GM12891 (cell line): ENCODE measurements at regions not wholly inside any gene's neighbourhood (a gene's known extent, or its start where the extent isn't known, plus 50 kb on each side); places are given as distances from the start of the nearest gene placed in this dataset.

ENCODE experiments used
- DNase-seq: peaks from one replicate; pipeline ENCODE4 v3.0.0; 2011; ENCODE audit warnings: low spot score; ENCODE audit not compliant: insufficient read length
- FAIRE-seq: peaks from 2 replicates; lab custom pipeline; 2011; peaks lifted over from hg19 to GRCh38; lab: Jason Lieb, UNC
- PAX5 ChIP-seq: IDR thresholded peaks from 2 replicates; pipeline ENCODE4 v1.6.1; 2011; ENCODE audit warnings: low read length, moderate library complexity, mild to moderate bottlenecking; ENCODE audit not compliant: insufficient read depth, severe bottlenecking
- POLR2A ChIP-seq: IDR thresholded peaks from 2 replicates; pipeline ENCODE4 v1.6.1; 2011; ENCODE audit warnings: low read depth, low read length, control low read depth
- POLR2AphosphoS5 ChIP-seq: IDR thresholded peaks from 2 replicates; pipeline ENCODE4 v1.6.1; 2011; ENCODE audit warnings: low read depth, low read length, control low read depth
- POU2F2 ChIP-seq: IDR thresholded peaks from 2 replicates; pipeline ENCODE4 v1.6.1; 2011; ENCODE audit warnings: low read depth, mild to moderate bottlenecking, control low read depth, low read length, moderate library complexity
- SPI1 ChIP-seq: IDR thresholded peaks from 2 replicates; pipeline ENCODE4 v1.6.1; 2011; ENCODE audit warnings: low read depth, low read length, control low read depth
- TAF1 ChIP-seq: IDR thresholded peaks from 2 replicates; pipeline ENCODE4 v1.6.1; 2011; ENCODE audit warnings: low read depth, low read length, control low read depth

GRCh38 chr1:110746644-110747259, 72.0 kb upstream of the KCNA3 start:
- DNase-seq (no peak), FAIRE-seq (peak; percentile 60)
- TF ChIP-seq PAX5 (no peak), TAF1 (no peak), POLR2AphosphoS5 (no peak), POU2F2 (no peak), SPI1 (no peak), POLR2A (no peak)

GRCh38 chr1:110743397-110743796, 68.7 kb upstream of the KCNA3 start:
- no peak for FAIRE-seq
- no peak for TF ChIP-seq TAF1
- TF ChIP-seq PAX5: no peak
- peak; percentile 69; the same call in 1 of the 2 replicates for TF ChIP-seq SPI1
- no peak for TF ChIP-seq POLR2A
- DNase-seq: no peak

DNA sequence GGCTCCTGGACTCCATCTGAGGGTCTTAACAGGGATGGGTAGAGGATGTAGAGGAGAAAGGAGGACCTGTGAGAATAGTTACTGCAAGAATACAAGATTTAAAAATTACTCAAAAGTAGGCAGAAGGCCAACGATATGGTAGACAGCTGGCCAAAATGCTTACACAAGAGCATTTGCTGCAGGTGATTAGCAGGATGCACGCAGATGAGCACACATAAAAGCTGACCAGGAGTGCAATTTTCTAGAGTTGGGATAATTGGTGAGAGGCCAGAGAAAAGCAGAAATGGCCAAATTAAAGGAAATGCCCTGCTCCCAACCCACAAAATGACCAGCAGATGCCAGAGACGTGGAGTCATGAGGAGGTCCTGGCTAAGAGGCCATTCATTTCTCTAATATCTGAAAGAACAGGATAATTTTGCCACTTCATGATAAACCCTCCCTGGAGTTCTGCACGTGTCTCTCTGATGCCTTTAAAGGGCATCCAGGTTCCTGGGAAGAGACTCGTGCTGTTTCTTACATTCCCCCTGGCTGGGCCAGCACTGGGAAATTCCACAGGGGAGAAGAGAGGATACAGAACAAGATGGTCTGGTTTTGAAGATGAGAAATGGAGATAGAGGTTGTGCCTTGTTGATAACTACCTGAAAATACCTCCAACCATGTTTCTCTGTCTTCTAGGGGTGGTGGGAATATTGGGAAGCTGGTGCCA, 62.3 kb upstream of the KCNA3 start:
- FAIRE-seq (no peak), DNase-seq (no peak)
- TF ChIP-seq SPI1 (no peak), POLR2A (no peak), POLR2AphosphoS5 (no peak), PAX5 (no peak), POU2F2 (no peak), TAF1 (no peak)

- TF ChIP-seq POLR2AphosphoS5 (no peak), POLR2A (no peak), SPI1 (no peak), TAF1 (no peak), PAX5 (no peak), POU2F2 (no peak)
- DNase-seq (no peak), FAIRE-seq (no peak)
These were observed 59.5 kb upstream of the KCNA3 start for GRCh38 chr1:110734133-110734680.

DNA sequence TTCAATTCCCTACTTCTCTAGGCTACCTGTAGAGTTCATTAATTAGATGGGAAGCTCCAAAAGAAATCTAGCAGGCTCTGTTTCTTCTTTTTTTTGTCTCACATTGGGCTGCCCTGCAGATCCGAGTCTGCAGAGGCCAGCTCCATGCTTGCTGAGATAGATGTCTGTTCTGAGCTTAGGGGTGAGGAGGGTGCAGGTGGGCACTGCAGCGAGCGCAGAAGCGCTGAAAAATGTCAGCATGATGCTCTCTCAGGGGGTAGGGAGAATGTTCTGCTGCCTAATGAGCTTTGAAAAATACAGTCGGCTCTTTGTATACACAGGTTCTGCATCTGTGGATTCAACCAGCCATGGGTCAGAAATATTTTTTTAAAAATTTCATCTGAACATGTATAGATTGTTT, 56.8 kb upstream of the KCNA3 start:
- DNase-seq (no peak), FAIRE-seq (no peak)
- TF ChIP-seq TAF1 (no peak), POLR2A (no peak), POLR2AphosphoS5 (no peak), PAX5 (no peak), SPI1 (no peak), POU2F2 (no peak)

- DNase-seq: no peak
- TF ChIP-seq SPI1: no peak
- TF ChIP-seq POU2F2: no peak
- TF ChIP-seq POLR2AphosphoS5: no peak
- TF ChIP-seq POLR2A: no peak
- no peak for TF ChIP-seq TAF1
- TF ChIP-seq PAX5: no peak
- no peak for FAIRE-seq
These were observed 53.8 kb upstream of the KCNA3 start for GRCh38 chr1:110728388-110729001.

DNA sequence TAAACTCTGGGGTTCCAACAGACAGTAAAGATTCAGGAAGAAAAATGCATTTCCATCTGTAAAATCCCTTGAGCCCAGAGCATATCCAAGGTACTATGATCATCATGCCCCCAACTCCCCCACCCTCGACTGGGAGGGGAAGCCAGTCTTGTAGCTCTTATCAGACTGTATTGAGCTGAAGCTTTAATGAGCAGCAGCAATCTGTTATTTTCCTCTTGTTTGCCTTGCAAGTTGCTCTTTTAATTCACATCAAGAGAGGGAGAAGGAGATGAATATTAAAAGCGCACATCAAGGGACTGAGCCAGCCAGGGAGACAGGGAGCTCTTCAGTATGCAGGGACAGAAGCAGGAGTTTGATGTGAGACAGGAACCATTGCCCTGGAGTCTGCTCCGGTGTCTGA, 52.5 kb upstream of the KCNA3 start:
- FAIRE-seq: peak; percentile 28
- no peak for DNase-seq
- TF ChIP-seq PAX5 (no peak), SPI1 (no peak), POLR2A (no peak), POLR2AphosphoS5 (no peak)

DNA sequence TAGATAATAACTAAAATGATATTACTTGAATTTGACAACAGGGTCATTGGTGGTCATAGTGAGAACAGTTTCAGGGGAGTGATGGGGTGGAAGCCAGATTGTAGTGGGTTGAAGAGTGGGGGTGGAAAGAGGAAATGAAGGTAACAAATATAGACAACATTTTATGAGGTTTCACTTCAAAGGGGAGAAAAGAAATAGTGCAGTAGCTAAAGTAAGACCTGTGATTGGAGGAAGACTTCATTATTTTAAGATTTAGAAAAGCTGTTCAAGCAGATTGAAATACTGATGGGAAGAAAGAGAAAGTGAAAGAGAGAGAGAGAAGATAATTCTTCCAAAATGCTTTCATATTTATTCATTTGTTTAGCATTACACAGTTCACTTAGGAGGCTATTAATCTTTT, 52.0 kb upstream of the KCNA3 start:
- DNase-seq: peak; percentile 53
- FAIRE-seq: peak; percentile 84
- TF ChIP-seq POLR2A: no peak
- TF ChIP-seq SPI1: peak; percentile 81
- TF ChIP-seq PAX5: no peak
